SU-DHL-6 (cell line): ENCODE measurements at regions not wholly inside any gene's neighbourhood (a gene's known extent, or its start where the extent isn't known, plus 50 kb on each side); places are given as distances from the start of the nearest gene placed in this dataset.

Experiments
- H2AFZ ChIP-seq: fragments of 200-600 bp; sonication (generic); 2 replicates; pipeline ENCODE4 v1.6.1; 2014; ENCODE audit warnings: low read depth, mild to moderate bottlenecking, moderate library complexity, mixed read lengths, antibody characterized with exemption, low read length; ENCODE audit not compliant: severe bottlenecking
- H3F3A ChIP-seq: fragments of 200-600 bp; shearing (Covaris generic); 2 replicates; pipeline ENCODE4 v1.6.0; 2016; ENCODE audit warnings: antibody characterized with exemption, mild to moderate bottlenecking; ENCODE audit not compliant: insufficient read depth
- H3K27ac ChIP-seq: fragments of 200-600 bp; sonication (generic); 2 replicates; pipeline ENCODE4 v1.5.1; 2016; ENCODE audit warnings: low read depth, mild to moderate bottlenecking, low read length, moderate library complexity, mixed read lengths
- H3K27me3 ChIP-seq: fragments of 200-600 bp; sonication (generic), shearing (Covaris generic); 2 replicates; pipeline ENCODE4 v1.6.0; 2014; ENCODE audit warnings: mild to moderate bottlenecking, low read length
- H3K36me3 ChIP-seq: fragments of 200-600 bp; sonication (generic); 2 replicates; pipeline ENCODE4 v1.6.1; 2014; ENCODE audit warnings: mild to moderate bottlenecking, low read length, mixed read lengths
- H3K4me2 ChIP-seq: fragments of 300-600, 200-600 bp; shearing (Covaris generic), sonication (generic); 2 replicates; pipeline ENCODE4 v1.6.0; 2014; ENCODE audit warnings: low read length, low read depth, mild to moderate bottlenecking; ENCODE audit not compliant: poor library complexity, severe bottlenecking
- H3K4me3 ChIP-seq: fragments of 200-600 bp; sonication (generic); 2 replicates; pipeline ENCODE4 v1.5.1; 2014; ENCODE audit warnings: antibody characterized with exemption, low read length, mild to moderate bottlenecking, mixed read lengths; ENCODE audit not compliant: insufficient read depth, poor library complexity, severe bottlenecking
- H3K79me2 ChIP-seq: fragments of 200-600 bp; sonication (generic); 2 replicates; pipeline ENCODE4 v1.6.1; 2014; ENCODE audit warnings: mild to moderate bottlenecking, low read length, moderate library complexity; ENCODE audit not compliant: insufficient read depth
- H3K9ac ChIP-seq: fragments of 200-600 bp; sonication (generic); 2 replicates; pipeline ENCODE4 v1.7.0; 2014; ENCODE audit warnings: mild to moderate bottlenecking, low read length
- H3K9me2 ChIP-seq: fragments of 200-600 bp; sonication (generic); replicated peaks from 2 replicates; pipeline ENCODE4 v1.6.1; 2014; ENCODE audit warnings: low read length; ENCODE audit not compliant: insufficient read depth
- H3K9me3 ChIP-seq: fragments of 200-600 bp; sonication (generic); 2 replicates; pipeline ENCODE4 v1.6.1; 2014; ENCODE audit warnings: low read length, mixed read lengths; ENCODE audit not compliant: insufficient read depth
- H4K20me1 ChIP-seq: fragments of 200-600 bp; sonication (generic); 2 replicates; pipeline ENCODE4 v1.6.1; 2014; ENCODE audit warnings: low read depth, mild to moderate bottlenecking, antibody characterized with exemption, low read length, moderate library complexity, mixed read lengths
- CTCF ChIP-seq: fragments of 200-600 bp; sonication (generic); IDR thresholded peaks from one replicate; pipeline ENCODE4 v1.5.1; 2017; ENCODE audit warnings: antibody characterized with exemption, mild to moderate bottlenecking, low read length, moderate library complexity; ENCODE audit not compliant: insufficient read depth, poor library complexity, severe bottlenecking
- EZH2phosphoT487 ChIP-seq: fragments of 200-600 bp; sonication (generic), shearing (Covaris generic); conservative IDR thresholded peaks from 2 replicates; pipeline ENCODE4 v1.6.1; 2018; ENCODE audit warnings: mild to moderate bottlenecking, antibody characterized with exemption, low read length, moderate library complexity, mixed read lengths

- no peak overlapping the region for H3K27ac ChIP-seq
- H3K4me3 ChIP-seq = no peak overlapping the region
- H4K20me1 ChIP-seq = no peaks in the 10 kb centered on the region
- H3K9ac ChIP-seq = no peak overlapping the region
- TF ChIP-seq CTCF (no peak), EZH2phosphoT487 (no peak)
- H2AFZ ChIP-seq = no peak overlapping the region
- H3K9me3 ChIP-seq = no peaks in the 10 kb centered on the region
- H3K9me2 ChIP-seq = no peaks in the 10 kb centered on the region
- no peaks in the 10 kb centered on the region for H3F3A ChIP-seq
- no peaks in the 10 kb centered on the region for H3K36me3 ChIP-seq
- no peaks in the 10 kb centered on the region for H3K27me3 ChIP-seq
- no peak overlapping the region for H3K4me2 ChIP-seq
- H3K79me2 ChIP-seq = no peaks in the 10 kb centered on the region
These were observed 173.9 kb downstream of the HHIPL2 start for GRCh38 chr1:222373831-222374602.

- no peak for TF ChIP-seq EZH2phosphoT487
- TF ChIP-seq CTCF = no peak
- no peak overlapping the region for H3K4me2 ChIP-seq
These were observed 174.7 kb downstream of the HHIPL2 start for GRCh38 chr1:222373216-222373615.

GRCh38 chr1:222372221-222372620 lies 175.7 kb downstream of the HHIPL2 start:
- Histone ChIP-seq H3K9me3 (no peaks in the 10 kb centered on the region), H3K27ac (no peak overlapping the region), H3K9ac (no peak overlapping the region), H3K79me2 (no peaks in the 10 kb centered on the region), H4K20me1 (no peaks in the 10 kb centered on the region), H3K27me3 (no peaks in the 10 kb centered on the region), H3K4me2 (no peak overlapping the region), H3K4me3 (no peak overlapping the region), H3K9me2 (no peaks in the 10 kb centered on the region), H3K36me3 (no peaks in the 10 kb centered on the region), H2AFZ (no peak overlapping the region), H3F3A (no peaks in the 10 kb centered on the region)
- TF ChIP-seq CTCF (no peak), EZH2phosphoT487 (no peak)

More at GRCh38 chr1:222373216-222373615, 174.7 kb downstream of the HHIPL2 start:
- no peak overlapping the region for H2AFZ ChIP-seq
- H3K4me3 ChIP-seq = no peak overlapping the region
- H3K27me3 ChIP-seq = no peaks in the 10 kb centered on the region
- no peak overlapping the region for H3K27ac ChIP-seq
- H3F3A ChIP-seq = no peaks in the 10 kb centered on the region
- H4K20me1 ChIP-seq = no peaks in the 10 kb centered on the region
- H3K9ac ChIP-seq = no peak overlapping the region
- no peaks in the 10 kb centered on the region for H3K79me2 ChIP-seq
- H3K36me3 ChIP-seq = no peaks in the 10 kb centered on the region
- H3K9me2 ChIP-seq = no peaks in the 10 kb centered on the region
- no peaks in the 10 kb centered on the region for H3K9me3 ChIP-seq
